ENCODE measurements at regions not wholly inside any gene's neighbourhood (a gene's known extent, or its start where the extent isn't known, plus 50 kb on each side); places are given as distances from the start of the nearest gene placed in this dataset.

DNA sequence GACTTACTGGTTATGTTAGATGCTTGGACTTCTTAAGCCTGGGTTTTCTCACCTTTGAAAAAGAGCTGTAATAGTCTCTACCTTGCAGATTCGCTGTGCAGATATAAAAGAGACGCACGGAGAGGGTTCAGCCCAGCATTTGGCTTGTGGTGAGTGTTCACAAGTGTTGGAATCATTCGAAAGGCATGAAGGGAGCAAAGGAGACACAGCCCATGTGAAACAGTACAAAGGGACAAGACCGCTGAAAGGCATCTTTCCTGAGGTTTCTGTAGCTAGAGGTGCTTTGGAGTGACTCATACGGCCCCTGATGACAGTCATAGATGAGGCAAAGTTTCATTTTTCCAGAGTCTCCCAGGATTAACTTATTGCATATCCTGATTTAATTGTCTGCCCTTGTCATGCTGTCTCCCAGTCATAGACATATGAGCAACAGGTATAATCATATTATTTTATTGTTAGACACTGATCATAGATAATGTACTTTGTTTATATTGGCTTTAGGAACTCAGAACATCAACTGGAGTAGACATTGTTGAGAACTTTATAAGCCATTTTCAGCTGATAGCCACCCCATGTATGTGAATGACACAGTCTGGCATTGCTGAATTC, 171.1 kb downstream of the ADRA2A start:
- no peak for DNase-seq
- H3K9me3 ChIP-seq (ENCODE audit: control insufficient read depth, low read length): no peaks in the 10 kb centered on the region
- no peaks in the 10 kb centered on the region for H3K36me3 ChIP-seq (ENCODE audit: control insufficient read depth, insufficient read depth, low read length)
- no peak overlapping the region for H3K4me3 ChIP-seq (ENCODE audit: insufficient read depth, low read depth, low read length, poor library complexity, severe bottlenecking)
- H3K4me1 ChIP-seq (ENCODE audit: control insufficient read depth, insufficient read depth, low read length, poor library complexity, severe bottlenecking): no peaks in the 10 kb centered on the region
- no peaks in the 10 kb centered on the region for H3K27me3 ChIP-seq (replicated peaks; ENCODE audit: control insufficient read depth, insufficient read depth, low read length, poor library complexity, severe bottlenecking)
- H3K27ac ChIP-seq (ENCODE audit: insufficient read depth, low read length, poor library complexity, severe bottlenecking): no peak overlapping the region

DNA sequence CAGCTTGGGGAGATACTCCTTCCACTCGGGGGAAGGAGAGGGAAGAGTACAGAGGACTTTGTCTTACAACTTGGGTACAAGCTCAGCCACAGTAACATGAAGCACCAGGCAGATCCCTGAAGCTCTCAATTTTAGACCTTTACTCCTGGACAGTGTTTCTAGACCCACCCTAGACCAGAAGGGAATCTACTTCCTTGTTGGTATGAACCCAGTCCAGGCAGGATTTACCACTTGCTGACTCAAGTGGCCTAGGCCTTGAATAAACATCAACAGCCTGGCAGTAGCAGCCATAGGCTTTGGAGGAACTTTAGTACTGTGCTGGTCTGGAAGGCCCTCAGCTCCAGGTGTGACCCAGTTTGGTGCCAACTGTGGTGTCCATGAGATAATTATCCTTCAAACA, 173.1 kb downstream of the ADRA2A start:
- no peaks in the 10 kb centered on the region for H3K36me3 ChIP-seq (ENCODE audit: control insufficient read depth, insufficient read depth, low read length)
- no peak for DNase-seq
- no peak overlapping the region for H3K4me3 ChIP-seq (ENCODE audit: insufficient read depth, low read depth, low read length, poor library complexity, severe bottlenecking)
- H3K9me3 ChIP-seq (ENCODE audit: control insufficient read depth, low read length): no peaks in the 10 kb centered on the region
- H3K4me1 ChIP-seq (ENCODE audit: control insufficient read depth, insufficient read depth, low read length, poor library complexity, severe bottlenecking): no peaks in the 10 kb centered on the region
- H3K27ac ChIP-seq (ENCODE audit: insufficient read depth, low read length, poor library complexity, severe bottlenecking): no peak overlapping the region
- H3K27me3 ChIP-seq (replicated peaks; ENCODE audit: control insufficient read depth, insufficient read depth, low read length, poor library complexity, severe bottlenecking): no peaks in the 10 kb centered on the region

DNA sequence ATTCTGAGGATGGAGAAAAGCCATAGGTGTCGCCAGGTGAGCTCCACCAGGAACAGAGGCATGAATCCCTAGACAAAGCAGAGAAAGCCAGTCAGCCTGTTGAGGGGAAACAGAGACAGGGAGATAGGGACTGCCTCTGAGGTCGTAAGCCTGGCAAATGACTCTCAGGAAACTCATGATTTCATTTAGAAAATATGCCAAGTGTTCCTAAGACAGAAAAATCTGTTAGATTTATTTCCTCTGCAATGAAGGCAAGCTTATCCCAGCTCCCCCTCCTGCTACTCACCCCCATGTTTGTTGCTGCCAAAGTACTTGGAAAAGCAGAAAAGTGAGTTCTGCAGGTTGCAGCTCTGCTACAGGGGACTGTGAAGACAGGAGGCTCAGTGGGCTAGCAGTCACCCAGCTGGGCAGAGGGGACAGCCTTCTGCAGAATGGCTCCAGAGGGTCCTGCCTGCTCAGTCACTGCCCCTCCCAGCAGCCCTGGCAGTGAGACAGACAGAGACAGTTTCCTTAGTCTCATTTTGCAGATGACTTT, 184.3 kb downstream of the ADRA2A start:
- no peaks in the 10 kb centered on the region for H3K36me3 ChIP-seq (ENCODE audit: control insufficient read depth, insufficient read depth, low read length)
- H3K4me3 ChIP-seq (ENCODE audit: insufficient read depth, low read depth, low read length, poor library complexity, severe bottlenecking): no peak overlapping the region
- no peak for DNase-seq

DNA sequence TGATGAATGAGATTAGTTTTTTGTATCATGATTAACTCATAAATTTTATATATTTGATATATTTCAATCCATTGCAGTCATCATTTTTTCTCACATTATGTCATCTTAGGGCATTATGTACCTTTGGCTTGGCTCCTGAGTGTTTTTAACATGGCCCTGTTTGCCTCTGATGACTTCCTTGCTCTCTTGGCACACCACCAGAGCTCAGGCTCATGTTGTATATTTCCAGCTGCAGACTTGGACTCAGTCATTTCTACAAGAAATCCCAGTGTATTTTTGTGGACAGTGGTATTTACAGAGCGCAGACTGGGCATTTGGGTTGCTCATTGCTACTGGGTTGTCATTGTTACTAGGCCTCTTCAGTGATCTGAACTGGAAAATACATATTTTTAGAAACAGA, 188.5 kb downstream of the ADRA2A start:
- no peak for DNase-seq
- Histone ChIP-seq H3K4me3 (ENCODE audit: insufficient read depth, low read depth, low read length, poor library complexity, severe bottlenecking) (no peak overlapping the region), H3K27me3 (replicated peaks; ENCODE audit: control insufficient read depth, insufficient read depth, low read length, poor library complexity, severe bottlenecking) (peaks cover 14% of the 10 kb centered on the region), H3K36me3 (ENCODE audit: control insufficient read depth, insufficient read depth, low read length) (no peaks in the 10 kb centered on the region), H3K27ac (ENCODE audit: insufficient read depth, low read length, poor library complexity, severe bottlenecking) (no peak overlapping the region), H3K4me1 (ENCODE audit: control insufficient read depth, insufficient read depth, low read length, poor library complexity, severe bottlenecking) (no peaks in the 10 kb centered on the region), H3K9me3 (ENCODE audit: control insufficient read depth, low read length) (no peaks in the 10 kb centered on the region)

More for the DNA sequence above, 184.3 kb downstream of the ADRA2A start:
- Histone ChIP-seq H3K27ac (ENCODE audit: insufficient read depth, low read length, poor library complexity, severe bottlenecking) (no peak overlapping the region), H3K9me3 (ENCODE audit: control insufficient read depth, low read length) (no peaks in the 10 kb centered on the region), H3K4me1 (ENCODE audit: control insufficient read depth, insufficient read depth, low read length, poor library complexity, severe bottlenecking) (no peaks in the 10 kb centered on the region), H3K27me3 (replicated peaks; ENCODE audit: control insufficient read depth, insufficient read depth, low read length, poor library complexity, severe bottlenecking) (peaks cover 6% of the 10 kb centered on the region)

DNA sequence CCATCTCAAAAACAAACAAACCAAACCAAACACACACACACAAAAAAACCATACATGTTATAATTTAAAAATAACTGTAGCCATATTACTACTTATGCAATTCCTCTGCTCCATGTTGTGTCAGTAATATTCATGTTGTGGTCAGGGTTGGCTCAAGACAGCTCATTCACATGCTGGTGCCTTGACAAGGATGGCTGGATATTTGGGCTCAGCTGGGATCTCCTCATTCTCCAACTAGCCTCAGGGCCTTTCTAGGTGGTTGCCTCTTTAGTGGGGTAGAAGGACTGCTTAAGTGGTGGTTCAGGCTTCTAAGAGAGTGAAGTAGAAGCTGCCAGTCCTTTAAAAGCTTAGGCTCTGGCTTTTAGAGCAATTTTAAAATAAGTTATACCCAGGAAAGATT, 189.3 kb downstream of the ADRA2A start:
- Histone ChIP-seq H3K4me3 (ENCODE audit: insufficient read depth, low read depth, low read length, poor library complexity, severe bottlenecking) (no peak overlapping the region), H3K27ac (ENCODE audit: insufficient read depth, low read length, poor library complexity, severe bottlenecking) (no peak overlapping the region)
- DNase-seq: no peak

DNA sequence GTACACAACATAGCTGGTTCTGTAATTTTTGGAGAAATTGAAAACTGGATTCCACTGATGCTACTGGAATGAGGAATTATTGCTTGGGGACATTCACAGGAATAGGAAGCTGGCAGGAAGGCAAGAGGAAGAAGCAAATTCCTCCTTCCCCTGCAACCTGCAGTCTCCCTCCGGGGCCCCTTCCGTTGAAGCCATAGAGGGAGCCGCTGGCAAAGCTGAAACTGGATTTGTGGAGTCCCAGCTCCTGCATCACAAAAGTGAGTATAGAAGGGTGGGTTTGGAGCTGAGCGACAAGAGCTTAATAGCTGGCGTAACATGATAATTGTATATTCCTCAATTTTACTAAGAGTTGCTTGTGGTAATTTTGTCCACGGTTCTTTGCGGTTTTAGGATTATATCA, 190.8 kb downstream of the ADRA2A start:
- H3K36me3 ChIP-seq (ENCODE audit: control insufficient read depth, insufficient read depth, low read length): no peaks in the 10 kb centered on the region
- H3K27ac ChIP-seq (ENCODE audit: insufficient read depth, low read length, poor library complexity, severe bottlenecking): no peak overlapping the region
- H3K4me3 ChIP-seq (ENCODE audit: insufficient read depth, low read depth, low read length, poor library complexity, severe bottlenecking): no peak overlapping the region
- H3K4me1 ChIP-seq (ENCODE audit: control insufficient read depth, insufficient read depth, low read length, poor library complexity, severe bottlenecking): no peaks in the 10 kb centered on the region
- H3K9me3 ChIP-seq (ENCODE audit: control insufficient read depth, low read length): no peaks in the 10 kb centered on the region
- no peak for DNase-seq
- H3K27me3 ChIP-seq (replicated peaks; ENCODE audit: control insufficient read depth, insufficient read depth, low read length, poor library complexity, severe bottlenecking): peaks cover 14% of the 10 kb centered on the region

More for the DNA sequence above, 189.3 kb downstream of the ADRA2A start:
- Histone ChIP-seq H3K36me3 (ENCODE audit: control insufficient read depth, insufficient read depth, low read length) (no peaks in the 10 kb centered on the region), H3K4me1 (ENCODE audit: control insufficient read depth, insufficient read depth, low read length, poor library complexity, severe bottlenecking) (no peaks in the 10 kb centered on the region), H3K27me3 (replicated peaks; ENCODE audit: control insufficient read depth, insufficient read depth, low read length, poor library complexity, severe bottlenecking) (peaks cover 14% of the 10 kb centered on the region), H3K9me3 (ENCODE audit: control insufficient read depth, low read length) (no peaks in the 10 kb centered on the region)

DNA sequence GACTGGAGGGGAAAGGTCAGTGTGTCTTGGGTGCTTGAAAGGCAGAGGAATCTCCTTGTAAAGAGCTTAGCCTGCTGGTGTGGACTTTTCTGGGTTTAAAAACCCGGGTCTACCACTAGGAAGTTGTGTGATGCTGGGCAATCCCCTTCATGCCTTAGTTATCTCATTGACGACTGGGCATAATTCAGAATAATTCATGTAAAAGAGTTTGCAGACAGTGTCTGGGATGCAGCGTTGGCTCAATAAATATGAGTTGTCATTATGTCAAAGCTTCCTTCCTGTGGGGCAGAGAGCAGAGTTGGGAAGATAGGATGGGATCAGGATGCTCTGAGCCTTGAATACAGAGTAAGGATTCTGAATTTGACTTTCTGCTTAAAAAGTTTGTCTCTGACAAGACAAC, 196.4 kb downstream of the ADRA2A start:
- no peak for DNase-seq
- Histone ChIP-seq H3K4me3 (ENCODE audit: insufficient read depth, low read depth, low read length, poor library complexity, severe bottlenecking) (no peak overlapping the region), H3K4me1 (ENCODE audit: control insufficient read depth, insufficient read depth, low read length, poor library complexity, severe bottlenecking) (no peaks in the 10 kb centered on the region), H3K9me3 (ENCODE audit: control insufficient read depth, low read length) (no peaks in the 10 kb centered on the region), H3K27me3 (replicated peaks; ENCODE audit: control insufficient read depth, insufficient read depth, low read length, poor library complexity, severe bottlenecking) (no peaks in the 10 kb centered on the region), H3K27ac (ENCODE audit: insufficient read depth, low read length, poor library complexity, severe bottlenecking) (no peak overlapping the region), H3K36me3 (ENCODE audit: control insufficient read depth, insufficient read depth, low read length) (no peaks in the 10 kb centered on the region)

DNA sequence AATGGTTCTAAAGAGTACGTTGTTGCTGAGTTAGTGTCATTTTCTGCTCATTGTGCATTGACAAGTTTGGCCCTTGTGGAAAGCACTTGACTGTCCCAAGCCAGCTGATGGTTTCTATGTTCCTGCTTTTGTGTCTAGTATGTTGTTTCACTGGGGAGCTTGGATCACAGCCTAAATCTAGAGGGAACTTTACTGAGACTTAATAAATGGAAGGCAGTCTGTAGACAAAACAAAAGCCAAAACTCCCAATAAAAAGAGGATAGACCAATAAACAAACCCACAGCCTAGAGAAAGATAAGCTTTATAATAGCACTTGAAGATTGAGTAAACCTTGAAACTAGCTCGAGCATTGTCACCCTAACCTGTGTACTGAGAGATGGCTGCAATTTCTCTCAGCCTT, 196.8 kb downstream of the ADRA2A start:
- Histone ChIP-seq H3K27me3 (replicated peaks; ENCODE audit: control insufficient read depth, insufficient read depth, low read length, poor library complexity, severe bottlenecking) (no peaks in the 10 kb centered on the region), H3K9me3 (ENCODE audit: control insufficient read depth, low read length) (no peaks in the 10 kb centered on the region), H3K4me1 (ENCODE audit: control insufficient read depth, insufficient read depth, low read length, poor library complexity, severe bottlenecking) (no peaks in the 10 kb centered on the region), H3K4me3 (ENCODE audit: insufficient read depth, low read depth, low read length, poor library complexity, severe bottlenecking) (no peak overlapping the region), H3K36me3 (ENCODE audit: control insufficient read depth, insufficient read depth, low read length) (no peaks in the 10 kb centered on the region), H3K27ac (ENCODE audit: insufficient read depth, low read length, poor library complexity, severe bottlenecking) (no peak overlapping the region)
- DNase-seq: no peak

DNA sequence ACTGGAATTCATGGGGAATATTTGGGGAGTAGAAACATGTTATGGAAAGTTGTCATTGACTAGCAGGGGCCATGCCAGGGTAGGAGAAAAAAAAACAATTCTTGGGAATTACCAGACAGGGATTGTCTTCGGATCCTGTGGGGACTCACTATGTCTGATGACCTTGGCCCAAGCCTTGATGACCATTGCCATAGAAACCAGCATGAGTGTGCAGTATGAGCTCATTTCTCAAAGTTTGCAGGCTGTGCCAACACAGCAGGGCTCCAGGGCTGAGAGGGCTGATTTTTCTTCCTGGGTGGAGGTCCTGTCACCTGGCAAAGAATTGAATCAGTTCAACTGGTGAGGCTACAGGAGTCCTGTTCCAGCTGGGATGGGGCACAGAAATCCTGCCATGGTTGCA, 198.3 kb downstream of the ADRA2A start:
- Histone ChIP-seq H3K27me3 (replicated peaks; ENCODE audit: control insufficient read depth, insufficient read depth, low read length, poor library complexity, severe bottlenecking) (no peaks in the 10 kb centered on the region), H3K27ac (ENCODE audit: insufficient read depth, low read length, poor library complexity, severe bottlenecking) (no peak overlapping the region), H3K4me1 (ENCODE audit: control insufficient read depth, insufficient read depth, low read length, poor library complexity, severe bottlenecking) (no peaks in the 10 kb centered on the region), H3K36me3 (ENCODE audit: control insufficient read depth, insufficient read depth, low read length) (no peaks in the 10 kb centered on the region), H3K4me3 (ENCODE audit: insufficient read depth, low read depth, low read length, poor library complexity, severe bottlenecking) (no peak overlapping the region), H3K9me3 (ENCODE audit: control insufficient read depth, low read length) (no peaks in the 10 kb centered on the region)
- DNase-seq: no peak

DNA sequence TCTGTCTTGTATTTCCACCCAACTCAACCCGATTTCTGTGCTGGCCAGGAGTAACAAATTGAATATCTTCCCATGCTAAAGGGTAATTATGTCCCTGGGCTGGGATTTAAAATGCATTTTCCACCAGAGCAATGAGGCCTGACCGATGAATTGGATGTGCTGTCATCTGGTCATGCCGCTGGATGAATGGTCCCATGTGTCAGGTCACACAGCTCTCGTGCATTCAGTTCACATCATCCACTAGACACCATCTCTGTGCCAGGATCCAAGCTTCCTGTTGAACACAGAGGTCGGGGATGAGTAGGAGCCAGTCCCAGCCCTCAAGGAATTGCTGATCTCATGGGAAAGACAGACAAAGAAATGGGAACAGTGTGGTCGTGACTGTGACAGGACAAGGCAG, 200.8 kb downstream of the ADRA2A start:
- Histone ChIP-seq H3K27me3 (replicated peaks; ENCODE audit: control insufficient read depth, insufficient read depth, low read length, poor library complexity, severe bottlenecking) (no peaks in the 10 kb centered on the region), H3K4me1 (ENCODE audit: control insufficient read depth, insufficient read depth, low read length, poor library complexity, severe bottlenecking) (no peaks in the 10 kb centered on the region), H3K27ac (ENCODE audit: insufficient read depth, low read length, poor library complexity, severe bottlenecking) (no peak overlapping the region), H3K36me3 (ENCODE audit: control insufficient read depth, insufficient read depth, low read length) (no peaks in the 10 kb centered on the region), H3K4me3 (ENCODE audit: insufficient read depth, low read depth, low read length, poor library complexity, severe bottlenecking) (no peak overlapping the region), H3K9me3 (ENCODE audit: control insufficient read depth, low read length) (no peaks in the 10 kb centered on the region)
- no peak for DNase-seq

All from effector memory CD4-positive, alpha-beta T cell (primary cell).